ENCODE measurements at regions not wholly inside any gene's neighbourhood (a gene's known extent, or its start where the extent isn't known, plus 50 kb on each side); places are given as distances from the start of the nearest gene placed in this dataset.

GRCh38 chr1:198845851-198846250 lies 207.0 kb downstream of the PTPRC start:
- CTCF ChIA-PET: interaction anchor here (1.4 to 1.5 kb wide), 2 partner anchors 11 to 267 kb away, joined by 3 to 4 read pairs; no protein-coding TSS in a partner anchor
- BruUV-seq (replicated peaks): no TSS peak

More at GRCh38 chr1:198845851-198846250, 207.0 kb downstream of the PTPRC start:
- Histone ChIP-seq H3K4me3 (no peak overlapping the region), H3K4me2 (ENCODE audit: control insufficient read depth, insufficient read depth) (no peak overlapping the region), H3K79me2 (ENCODE audit: control insufficient read depth, insufficient read depth, low read length) (no peaks in the 10 kb centered on the region), H3K27ac (ENCODE audit: control insufficient read depth, insufficient read depth) (no peak overlapping the region), H2AFZ (ENCODE audit: control insufficient read depth, low read depth, low read length) (no peak overlapping the region), H3K9ac (ENCODE audit: control insufficient read depth, insufficient read depth, low read length) (no peak overlapping the region), H3K36me3 (ENCODE audit: control insufficient read depth in 2 of 2, insufficient read depth in 2 of 2, low read length in 1 of 2) (no peaks in the 10 kb centered on the region), H3K27me3 (replicated peaks in 1 of 2; ENCODE audit: control insufficient read depth in 2 of 2, insufficient read depth in 2 of 2, low read length in 1 of 2) (no peaks in the 10 kb centered on the region), H4K20me1 (ENCODE audit: control insufficient read depth, insufficient read depth) (no peaks in the 10 kb centered on the region), H3K4me1 (ENCODE audit: control insufficient read depth, insufficient read depth, low read length) (no peaks in the 10 kb centered on the region), H3K9me3 (replicated peaks; ENCODE audit: control insufficient read depth, insufficient read depth, low read length) (no peaks in the 10 kb centered on the region)
- RAD21 ChIA-PET (ENCODE audit: unreplicated experiment): no interaction called here
- intact Hi-C loops (cut with micrococcal nuclease; ENCODE audit: unreplicated experiment): no loop called here
- no peak for DNase-seq (ENCODE audit: low read depth, low spot score)
- SMC1A ChIA-PET (ENCODE audit: uncharacterized antibody, unreplicated experiment): interaction anchor here (0.6 to 1.0 kb wide), 2 partner anchors 9 to 579 kb away, joined by 3 to 4 read pairs; no protein-coding TSS in a partner anchor
- ATAC-seq: no peak
- POLR2A ChIA-PET: no interaction called here
- FAIRE-seq: no peak
- in situ Hi-C loops (cut with MboI): no loop called here
- TF ChIP-seq POU2F2 (IDR thresholded peaks at IDR 0.05; ENCODE audit: borderline replicate concordance, low read depth, low read length): no peak
- no peak for TF ChIP-seq ZZZ3 (IDR thresholded peaks at IDR 0.05; ENCODE audit: control insufficient read depth, insufficient read length, low read depth)
- no peak for TF ChIP-seq SP1 (IDR thresholded peaks at IDR 0.05; ENCODE audit: low read depth, low read length)
- no peak for TF ChIP-seq ZNF622 (IDR thresholded peaks at IDR 0.05)
- TF ChIP-seq TCF7 (IDR thresholded peaks at IDR 0.05; ENCODE audit: borderline replicate concordance): no peak
- TF ChIP-seq BCL3 (IDR thresholded peaks at IDR 0.05; ENCODE audit: borderline replicate concordance, insufficient read depth, low read depth, low read length, poor library complexity, severe bottlenecking): no peak
- TF ChIP-seq TBL1XR1 (IDR thresholded peaks at IDR 0.05; ENCODE audit: low read depth, low read length): no peak
- TF ChIP-seq SRF (IDR thresholded peaks at IDR 0.05; ENCODE audit: low read depth in 2 of 2, low read length in 2 of 2): no peak
- TF ChIP-seq IRF4 (IDR thresholded peaks at IDR 0.05; ENCODE audit: low read depth, low read length): no peak
- TF ChIP-seq, protein P1, sequence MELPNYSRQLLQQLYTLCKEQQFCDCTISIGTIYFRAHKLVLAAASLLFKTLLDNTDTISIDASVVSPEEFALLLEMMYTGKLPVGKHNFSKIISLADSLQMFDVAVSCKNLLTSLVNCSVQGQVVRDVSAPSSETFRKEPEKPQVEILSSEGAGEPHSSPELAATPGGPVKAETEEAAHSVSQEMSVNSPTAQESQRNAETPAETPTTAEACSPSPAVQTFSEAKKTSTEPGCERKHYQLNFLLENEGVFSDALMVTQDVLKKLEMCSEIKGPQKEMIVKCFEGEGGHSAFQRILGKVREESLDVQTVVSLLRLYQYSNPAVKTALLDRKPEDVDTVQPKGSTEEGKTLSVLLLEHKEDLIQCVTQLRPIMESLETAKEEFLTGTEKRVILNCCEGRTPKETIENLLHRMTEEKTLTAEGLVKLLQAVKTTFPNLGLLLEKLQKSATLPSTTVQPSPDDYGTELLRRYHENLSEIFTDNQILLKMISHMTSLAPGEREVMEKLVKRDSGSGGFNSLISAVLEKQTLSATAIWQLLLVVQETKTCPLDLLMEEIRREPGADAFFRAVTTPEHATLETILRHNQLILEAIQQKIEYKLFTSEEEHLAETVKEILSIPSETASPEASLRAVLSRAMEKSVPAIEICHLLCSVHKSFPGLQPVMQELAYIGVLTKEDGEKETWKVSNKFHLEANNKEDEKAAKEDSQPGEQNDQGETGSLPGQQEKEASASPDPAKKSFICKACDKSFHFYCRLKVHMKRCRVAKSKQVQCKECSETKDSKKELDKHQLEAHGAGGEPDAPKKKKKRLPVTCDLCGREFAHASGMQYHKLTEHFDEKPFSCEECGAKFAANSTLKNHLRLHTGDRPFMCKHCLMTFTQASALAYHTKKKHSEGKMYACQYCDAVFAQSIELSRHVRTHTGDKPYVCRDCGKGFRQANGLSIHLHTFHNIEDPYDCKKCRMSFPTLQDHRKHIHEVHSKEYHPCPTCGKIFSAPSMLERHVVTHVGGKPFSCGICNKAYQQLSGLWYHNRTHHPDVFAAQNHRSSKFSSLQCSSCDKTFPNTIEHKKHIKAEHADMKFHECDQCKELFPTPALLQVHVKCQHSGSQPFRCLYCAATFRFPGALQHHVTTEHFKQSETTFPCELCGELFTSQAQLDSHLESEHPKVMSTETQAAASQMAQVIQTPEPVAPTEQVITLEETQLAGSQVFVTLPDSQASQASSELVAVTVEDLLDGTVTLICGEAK (IDR thresholded peaks at IDR 0.05; ENCODE audit: borderline replicate concordance): no peak
- TF ChIP-seq CHD4 (IDR thresholded peaks at IDR 0.05): no peak
- TF ChIP-seq, protein P2, sequence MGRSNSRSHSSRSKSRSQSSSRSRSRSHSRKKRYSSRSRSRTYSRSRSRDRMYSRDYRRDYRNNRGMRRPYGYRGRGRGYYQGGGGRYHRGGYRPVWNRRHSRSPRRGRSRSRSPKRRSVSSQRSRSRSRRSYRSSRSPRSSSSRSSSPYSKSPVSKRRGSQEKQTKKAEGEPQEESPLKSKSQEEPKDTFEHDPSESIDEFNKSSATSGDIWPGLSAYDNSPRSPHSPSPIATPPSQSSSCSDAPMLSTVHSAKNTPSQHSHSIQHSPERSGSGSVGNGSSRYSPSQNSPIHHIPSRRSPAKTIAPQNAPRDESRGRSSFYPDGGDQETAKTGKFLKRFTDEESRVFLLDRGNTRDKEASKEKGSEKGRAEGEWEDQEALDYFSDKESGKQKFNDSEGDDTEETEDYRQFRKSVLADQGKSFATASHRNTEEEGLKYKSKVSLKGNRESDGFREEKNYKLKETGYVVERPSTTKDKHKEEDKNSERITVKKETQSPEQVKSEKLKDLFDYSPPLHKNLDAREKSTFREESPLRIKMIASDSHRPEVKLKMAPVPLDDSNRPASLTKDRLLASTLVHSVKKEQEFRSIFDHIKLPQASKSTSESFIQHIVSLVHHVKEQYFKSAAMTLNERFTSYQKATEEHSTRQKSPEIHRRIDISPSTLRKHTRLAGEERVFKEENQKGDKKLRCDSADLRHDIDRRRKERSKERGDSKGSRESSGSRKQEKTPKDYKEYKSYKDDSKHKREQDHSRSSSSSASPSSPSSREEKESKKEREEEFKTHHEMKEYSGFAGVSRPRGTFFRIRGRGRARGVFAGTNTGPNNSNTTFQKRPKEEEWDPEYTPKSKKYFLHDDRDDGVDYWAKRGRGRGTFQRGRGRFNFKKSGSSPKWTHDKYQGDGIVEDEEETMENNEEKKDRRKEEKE (IDR thresholded peaks at IDR 0.05): no peak
- TF ChIP-seq POLR2AphosphoS2 (IDR thresholded peaks at IDR 0.05; ENCODE audit: low read depth, low read length): no peak
- no peak for TF ChIP-seq IRF5 (IDR thresholded peaks at IDR 0.05; ENCODE audit: borderline replicate concordance)
- no peak for TF ChIP-seq RUNX3 (IDR thresholded peaks at IDR 0.05; ENCODE audit: low read length)
- no peak for TF ChIP-seq JUND (IDR thresholded peaks at IDR 0.05; ENCODE audit: low read depth, low read length)
- TF ChIP-seq SIN3A (IDR thresholded peaks at IDR 0.05; ENCODE audit: low read depth, low read length): no peak
- WGBS (ENCODE audit: insufficient coverage, insufficient replicate concordance, low lambda C conversion rate, missing lambda C conversion rate): 11% methylated on average over 4 of the region's 4 CpGs
